IMR-90 (cell line): ENCODE measurements at regions not wholly inside any gene's neighbourhood (a gene's known extent, or its start where the extent isn't known, plus 50 kb on each side); places are given as distances from the start of the nearest gene placed in this dataset.

ENCODE experiments used
- ATAC-seq: fragments of 200-7000 bp; cut with Tn5 transposase; 2 replicates; pipeline ENCODE4 v1.9.1; 2020; ENCODE audit warnings: low read depth, mild to moderate bottlenecking, moderate library complexity
- BruUV-seq: library from RNA; stranded (reverse); fragments of 400-500 nt; replicated peaks from 2 replicates; lab custom pipeline; 2021; lab: Mats Ljungman, UMichigan
- CTCF ChIA-PET: fragments of 300-600 bp; formaldehyde crosslinking; extraction: SDS; loops from one replicate; lab custom pipeline; 2021; ENCODE audit warnings: antibody characterized with exemption; lab: Yijun Ruan, JAX
- POLR2A ChIA-PET: fragments of 300-600 bp; sonication (Branson Sonifier 250); formaldehyde crosslinking; loops from one replicate; lab custom pipeline; 2022; ENCODE audit warnings: antibody characterized with exemption; ENCODE audit not compliant: unreplicated experiment; lab: Charles Lee
- DNase-seq: peaks from one replicate; pipeline ENCODE4 v3.0.0; 2013
- H2AFZ ChIP-seq: replicated peaks from 2 replicates; pipeline ENCODE3; 2013; ENCODE audit warnings: low read length, mild to moderate bottlenecking; ENCODE audit not compliant: poor library complexity
- H2AK5ac ChIP-seq: 2 replicates; pipeline ENCODE4 v1.6.1; 2013; ENCODE audit warnings: low read depth, low read length, inconsistent platforms
- H2AK9ac ChIP-seq: replicated peaks from 2 replicates; pipeline ENCODE3; 2013; ENCODE audit warnings: mild to moderate bottlenecking, low read depth, low read length, moderate library complexity; ENCODE audit not compliant: poor library complexity
- H2BK120ac ChIP-seq: 2 replicates; pipeline ENCODE4 v1.6.1; 2013; ENCODE audit warnings: low read depth, low read length, inconsistent platforms
- H2BK15ac ChIP-seq: 3 replicates; pipeline ENCODE4 v1.6.1; 2013; ENCODE audit warnings: low read depth, low read length, inconsistent platforms
- H2BK20ac ChIP-seq: 2 replicates; pipeline ENCODE4 v1.6.1; 2013; ENCODE audit warnings: low read depth, mild to moderate bottlenecking, inconsistent platforms, low read length, moderate library complexity
- H2BK5ac ChIP-seq: 2 replicates; pipeline ENCODE4 v1.6.1; 2013; ENCODE audit warnings: mild to moderate bottlenecking, low read depth, low read length, inconsistent platforms; ENCODE audit not compliant: poor library complexity, severe bottlenecking
- H3K14ac ChIP-seq: replicated peaks from 2 replicates; pipeline ENCODE4 v1.6.1; 2013; ENCODE audit warnings: low read depth, low read length, inconsistent platforms
- H3K18ac ChIP-seq: 2 replicates; pipeline ENCODE4 v1.6.1; 2013; ENCODE audit warnings: low read depth, low read length, control low read depth
- H3K23ac ChIP-seq: 2 replicates; pipeline ENCODE4 v1.6.1; 2013; ENCODE audit warnings: low read depth, low read length, inconsistent platforms
- H3K27ac ChIP-seq: 2 replicates; pipeline ENCODE4 v1.5.1; 2013; ENCODE audit warnings: mild to moderate bottlenecking, control low read depth, low read length; ENCODE audit not compliant: insufficient read depth
- H3K27me3 ChIP-seq: 2 replicates; pipeline ENCODE4 v1.6.1; 2013; ENCODE audit warnings: low read length; ENCODE audit not compliant: control insufficient read depth, insufficient read depth
- H3K36me3 ChIP-seq: 2 replicates; pipeline ENCODE4 v1.6.1; 2013; ENCODE audit warnings: low read length, mixed read lengths; ENCODE audit not compliant: control insufficient read depth, insufficient read depth
- H3K4ac ChIP-seq: 2 replicates; pipeline ENCODE4 v1.6.1; 2013; ENCODE audit warnings: low read depth, low read length, inconsistent platforms
- H3K4me1 ChIP-seq: 2 replicates; pipeline ENCODE4 v1.6.1; 2013; ENCODE audit warnings: low read length, mixed read lengths; ENCODE audit not compliant: control insufficient read depth, insufficient read depth
- H3K4me2 ChIP-seq: 2 replicates; pipeline ENCODE4 v1.6.1; 2013; ENCODE audit warnings: low read depth, mild to moderate bottlenecking, control low read depth, low read length, moderate library complexity
- H3K4me3 ChIP-seq: 2 replicates; pipeline ENCODE4 v1.5.1; 2013; ENCODE audit warnings: low read depth, mild to moderate bottlenecking, control low read depth, low read length, moderate library complexity; ENCODE audit not compliant: insufficient read depth
- H3K56ac ChIP-seq: 2 replicates; pipeline ENCODE4 v1.6.1; 2013; ENCODE audit warnings: low read length, inconsistent platforms; ENCODE audit not compliant: insufficient read depth; ENCODE audit errors: extremely low read depth
- H3K79me1 ChIP-seq, 2 experiments: 2 replicates each; pipeline ENCODE4 v1.6.1; 2013; ENCODE audit warnings: low read length in 2 of 2, inconsistent platforms in 1 of 2, low read depth in 1 of 2
- H3K9ac ChIP-seq: 2 replicates; pipeline ENCODE4 v1.6.1; 2013; ENCODE audit warnings: low read depth, low read length, control low read depth
- H3K9me1 ChIP-seq: 2 replicates; pipeline ENCODE4 v1.6.1; 2013; ENCODE audit warnings: low read length, inconsistent platforms; ENCODE audit not compliant: insufficient read depth
- H3K9me3 ChIP-seq: 2 replicates; pipeline ENCODE4 v1.6.1; 2013; ENCODE audit warnings: low read length; ENCODE audit not compliant: control insufficient read depth, insufficient read depth
- H4K20me1 ChIP-seq: 2 replicates; pipeline ENCODE4 v1.6.1; 2013; ENCODE audit warnings: low read length, inconsistent platforms; ENCODE audit not compliant: insufficient read depth
- H4K5ac ChIP-seq: 2 replicates; pipeline ENCODE4 v1.6.1; 2013; ENCODE audit warnings: mild to moderate bottlenecking, low read depth, low read length, control low read depth
- H4K8ac ChIP-seq, 2 experiments: 2 replicates each; pipeline ENCODE4 v1.6.1; 2013; ENCODE audit warnings: low read depth in 2 of 2, low read length in 2 of 2, control low read depth in 1 of 2, inconsistent platforms in 1 of 2
- H4K91ac ChIP-seq: 2 replicates; pipeline ENCODE4 v1.6.1; 2013; ENCODE audit warnings: low read depth, low read length, inconsistent platforms; ENCODE audit not compliant: insufficient read depth
- CTCF ChIP-seq: conservative IDR thresholded peaks from 2 replicates; pipeline ENCODE4 v1.5.1; 2012; ENCODE audit warnings: mild to moderate bottlenecking, low read depth, low read length, improper control_type of control experiment
- FOS ChIP-seq: fragments of 150-350 bp; IDR thresholded peaks from 2 replicates; pipeline ENCODE4 v1.6.1; 2016; ENCODE audit warnings: low read depth, low read length
- MAFK ChIP-seq: IDR thresholded peaks from 2 replicates; pipeline ENCODE4 v1.6.1; 2012; ENCODE audit warnings: low read depth, low read length, improper control_type of control experiment
- RAD21 ChIP-seq: IDR thresholded peaks from 2 replicates; pipeline ENCODE4 v1.6.1; 2012; ENCODE audit warnings: low read length, improper control_type of control experiment
- RCOR1 ChIP-seq: IDR thresholded peaks from 2 replicates; pipeline ENCODE4 v1.6.1; 2012; ENCODE audit warnings: mild to moderate bottlenecking, low read length, improper control_type of control experiment; ENCODE audit not compliant: insufficient replicate concordance
- SMC3 ChIP-seq: fragments of 150-350 bp; IDR thresholded peaks from 2 replicates; pipeline ENCODE4 v1.6.1; 2016; ENCODE audit warnings: low read depth, mild to moderate bottlenecking, antibody characterized with exemption, low read length, moderate library complexity
- WGBS, 2 experiments: methylation state at CpG; one replicate each; pipeline versions ENCODE4 v1.1.5 to v1.1.7; 2013; ENCODE audit warnings: missing lambda C conversion rate in 2 of 2; ENCODE audit not compliant: insufficient read length in 1 of 2; ENCODE audit errors: extremely low coverage in 2 of 2; 5-methylcytosine and 5-hydroxymethylcytosine counted together
- dilution Hi-C: fragments of 300-500 bp; cut with HindIII; formaldehyde crosslinking; loops from one replicate; pipeline ENCODE4 v1.14.3; 2018; ENCODE audit warnings: low sequenced_read_pairs; ENCODE audit not compliant: unreplicated experiment
- in situ Hi-C: fragments of 300-500 bp; cut with MboI; formaldehyde crosslinking; loops from 3 replicates; pipeline ENCODE4 v1.14.3; 2019; ENCODE audit warnings: low sequenced_read_pairs, inconsistent platforms, mixed read lengths
- intact Hi-C: fragments of 100-400 bp; cut with micrococcal nuclease; formaldehyde crosslinking; loops from 2 replicates; pipeline ENCODE4 v1.10.0; 2022

- H3K36me3 ChIP-seq = no peaks in the 10 kb centered on the region
- no peak for ATAC-seq
- no peaks in the 10 kb centered on the region for H4K20me1 ChIP-seq
- no peak overlapping the region for H2AK9ac ChIP-seq
- POLR2A ChIA-PET = no interaction called here
- no peaks in the 10 kb centered on the region for H3K79me1 ChIP-seq
- H2BK15ac ChIP-seq = no peak overlapping the region
- DNase-seq = no peak
- H3K27ac ChIP-seq = no peak overlapping the region
- no peak overlapping the region for H3K23ac ChIP-seq
- H3K4me3 ChIP-seq = no peak overlapping the region
- H3K18ac ChIP-seq = no peak overlapping the region
- no peak for TF ChIP-seq MAFK
- no peak for TF ChIP-seq RAD21
- no peak for TF ChIP-seq RCOR1
- TF ChIP-seq CTCF = no peak
- TF ChIP-seq SMC3 = no peak
- TF ChIP-seq FOS = no peak
- H3K4me1 ChIP-seq = no peaks in the 10 kb centered on the region
- H2BK20ac ChIP-seq = no peak overlapping the region
- H4K91ac ChIP-seq = no peak overlapping the region
- no peaks in the 10 kb centered on the region; the same call in 1 of the 2 replicates for H3K27me3 ChIP-seq
- no peak overlapping the region for H2AK5ac ChIP-seq
- H3K9ac ChIP-seq = no peak overlapping the region
- WGBS, 2 experiments = 100% methylated on average over 1 of the region's 5 CpGs; no CpG with 5 or more reads in 1 of the 2 experiments
- no TSS peak for BruUV-seq
- no peak overlapping the region for H3K56ac ChIP-seq
- dilution Hi-C loops = no loop called here
- H3K14ac ChIP-seq = no peak overlapping the region
- intact Hi-C loops = no loop called here
- H2AFZ ChIP-seq = no peak overlapping the region
- H3K4me2 ChIP-seq = no peak overlapping the region
- no peak overlapping the region for H4K5ac ChIP-seq
- in situ Hi-C loops = no loop called here
- no peak overlapping the region for H2BK120ac ChIP-seq
- no peak overlapping the region for H3K4ac ChIP-seq
- no peaks in the 10 kb centered on the region for H3K9me1 ChIP-seq
- CTCF ChIA-PET = no interaction called here
- no peak overlapping the region for H2BK5ac ChIP-seq
- H3K9me3 ChIP-seq = no peaks in the 10 kb centered on the region
- H4K8ac ChIP-seq = no peak overlapping the region
Observed at GRCh38 chr12:111081600-111081999, 161.2 kb upstream of the MYL2 start.
